ENCODE measurements at regions not wholly inside any gene's neighbourhood (a gene's known extent, or its start where the extent isn't known, plus 50 kb on each side); places are given as distances from the start of the nearest gene placed in this dataset.

- TF ChIP-seq CTCF (IDR thresholded peaks at IDR 0.05) = no peak
- TF ChIP-seq POLR2A (IDR thresholded peaks at IDR 0.05) = no peak
Observed at GRCh38 chr13:77389625-77390000, 62.7 kb upstream of the MYCBP2 start.

All from esophagus squamous epithelium (tissue), 4 donors.